ENCODE measurements at regions not wholly inside any gene's neighbourhood (a gene's known extent, or its start where the extent isn't known, plus 50 kb on each side); places are given as distances from the start of the nearest gene placed in this dataset.

DNA sequence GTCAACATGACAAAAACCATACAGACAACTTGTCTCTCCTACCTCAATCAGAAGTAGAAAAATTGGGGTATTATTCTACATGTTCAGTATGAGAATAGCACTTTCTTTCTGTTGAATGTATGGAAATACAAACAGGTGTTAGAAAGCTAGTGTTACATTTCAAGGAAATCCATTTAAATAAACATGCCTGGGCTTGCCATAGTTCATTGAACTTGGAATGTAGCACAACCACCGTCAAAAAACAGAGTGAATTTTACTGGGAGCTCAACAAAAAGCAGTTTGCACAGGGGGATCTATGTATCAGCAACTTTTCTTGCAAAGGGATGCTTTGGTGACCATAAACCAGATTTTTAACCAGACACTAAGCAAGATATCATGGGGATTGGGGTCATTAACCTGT lies 307.9 kb upstream of the SMARCA2 start:
- Mint-ChIP-seq H3K4me3 (ENCODE audit: unreplicated experiment) (no peak overlapping the region), H3K4me1 (ENCODE audit: low read depth, unreplicated experiment) (no peaks in the 10 kb centered on the region), H3K9me3 (ENCODE audit: unreplicated experiment) (no peaks in the 10 kb centered on the region), H3K36me3 (ENCODE audit: insufficient read depth, unreplicated experiment) (no peaks in the 10 kb centered on the region), H3K27me3 (ENCODE audit: insufficient read depth, unreplicated experiment) (peaks cover 6% of the 10 kb centered on the region), H3K27ac (ENCODE audit: unreplicated experiment) (no peak overlapping the region)
- no peaks in the 10 kb centered on the region for H3K4me1 ChIP-seq
- BruUV-seq (replicated peaks) = no TSS peak
- H3K9me3 ChIP-seq = no peaks in the 10 kb centered on the region
- TF ChIP-seq, protein P1, sequence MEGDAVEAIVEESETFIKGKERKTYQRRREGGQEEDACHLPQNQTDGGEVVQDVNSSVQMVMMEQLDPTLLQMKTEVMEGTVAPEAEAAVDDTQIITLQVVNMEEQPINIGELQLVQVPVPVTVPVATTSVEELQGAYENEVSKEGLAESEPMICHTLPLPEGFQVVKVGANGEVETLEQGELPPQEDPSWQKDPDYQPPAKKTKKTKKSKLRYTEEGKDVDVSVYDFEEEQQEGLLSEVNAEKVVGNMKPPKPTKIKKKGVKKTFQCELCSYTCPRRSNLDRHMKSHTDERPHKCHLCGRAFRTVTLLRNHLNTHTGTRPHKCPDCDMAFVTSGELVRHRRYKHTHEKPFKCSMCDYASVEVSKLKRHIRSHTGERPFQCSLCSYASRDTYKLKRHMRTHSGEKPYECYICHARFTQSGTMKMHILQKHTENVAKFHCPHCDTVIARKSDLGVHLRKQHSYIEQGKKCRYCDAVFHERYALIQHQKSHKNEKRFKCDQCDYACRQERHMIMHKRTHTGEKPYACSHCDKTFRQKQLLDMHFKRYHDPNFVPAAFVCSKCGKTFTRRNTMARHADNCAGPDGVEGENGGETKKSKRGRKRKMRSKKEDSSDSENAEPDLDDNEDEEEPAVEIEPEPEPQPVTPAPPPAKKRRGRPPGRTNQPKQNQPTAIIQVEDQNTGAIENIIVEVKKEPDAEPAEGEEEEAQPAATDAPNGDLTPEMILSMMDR (IDR thresholded peaks at IDR 0.05; ENCODE audit: insufficient read depth in 1 of 2, low read depth in 1 of 2, low read length in 1 of 2, severe bottlenecking in 1 of 2, unreplicated experiment in 1 of 2) = no peak
- ChIA-PET POLR2A (no interaction called here), CTCF (no interaction called here)
- H3K36me3 ChIP-seq (ENCODE audit: control insufficient read depth, insufficient read depth, low read length) = no peaks in the 10 kb centered on the region
- H3K4me3 ChIP-seq (ENCODE audit: low read depth, low read length) = no peak overlapping the region
- DNase-seq = no peak
- intact Hi-C loops (cut with micrococcal nuclease; ENCODE audit: unreplicated experiment) = no loop called here
- no peaks in the 10 kb centered on the region for H3K27me3 ChIP-seq (replicated peaks; ENCODE audit: control insufficient read depth, insufficient read depth, low read length)

DNA sequence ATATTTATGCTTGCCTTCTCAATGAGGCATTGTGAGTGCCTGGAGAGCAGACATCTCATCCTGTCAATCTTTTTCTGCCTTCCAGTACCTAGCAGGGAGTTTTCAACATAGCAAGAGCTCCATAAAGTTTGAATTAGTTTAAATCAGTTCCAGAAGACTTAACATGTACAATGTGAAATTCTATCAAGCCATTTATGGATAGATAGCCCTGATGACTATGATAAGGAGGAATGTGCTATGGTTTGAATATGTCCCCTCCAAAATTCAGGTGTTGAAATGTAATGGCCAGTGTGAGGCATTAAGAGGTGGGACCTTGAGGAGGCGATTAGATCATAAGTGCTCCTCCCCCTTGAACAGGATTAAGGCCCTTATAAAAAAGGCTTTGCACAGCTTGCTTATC lies 306.9 kb upstream of the SMARCA2 start:
- H3K4me3 Mint-ChIP-seq (ENCODE audit: unreplicated experiment) = no peak overlapping the region
- TF ChIP-seq, protein P1 (IDR thresholded peaks at IDR 0.05; ENCODE audit: insufficient read depth in 1 of 2, low read depth in 1 of 2, low read length in 1 of 2, severe bottlenecking in 1 of 2, unreplicated experiment in 1 of 2) = no peak
- H3K36me3 Mint-ChIP-seq (ENCODE audit: insufficient read depth, unreplicated experiment) = no peaks in the 10 kb centered on the region
- Histone ChIP-seq H3K9me3 (no peaks in the 10 kb centered on the region), H3K27me3 (replicated peaks; ENCODE audit: control insufficient read depth, insufficient read depth, low read length) (no peaks in the 10 kb centered on the region), H3K4me1 (no peaks in the 10 kb centered on the region), H3K4me3 (ENCODE audit: low read depth, low read length) (no peak overlapping the region), H3K36me3 (ENCODE audit: control insufficient read depth, insufficient read depth, low read length) (no peaks in the 10 kb centered on the region)
- DNase-seq = no peak
- no TSS peak for BruUV-seq (replicated peaks)
- CTCF ChIA-PET = no interaction called here
- no peak overlapping the region for H3K27ac Mint-ChIP-seq (ENCODE audit: unreplicated experiment)
- no peaks in the 10 kb centered on the region for H3K4me1 Mint-ChIP-seq (ENCODE audit: low read depth, unreplicated experiment)
- H3K27me3 Mint-ChIP-seq (ENCODE audit: insufficient read depth, unreplicated experiment) = peaks cover 7% of the 10 kb centered on the region
- intact Hi-C loops (cut with micrococcal nuclease; ENCODE audit: unreplicated experiment) = no loop called here
- no peaks in the 10 kb centered on the region for H3K9me3 Mint-ChIP-seq (ENCODE audit: unreplicated experiment)
- POLR2A ChIA-PET = no interaction called here

DNA sequence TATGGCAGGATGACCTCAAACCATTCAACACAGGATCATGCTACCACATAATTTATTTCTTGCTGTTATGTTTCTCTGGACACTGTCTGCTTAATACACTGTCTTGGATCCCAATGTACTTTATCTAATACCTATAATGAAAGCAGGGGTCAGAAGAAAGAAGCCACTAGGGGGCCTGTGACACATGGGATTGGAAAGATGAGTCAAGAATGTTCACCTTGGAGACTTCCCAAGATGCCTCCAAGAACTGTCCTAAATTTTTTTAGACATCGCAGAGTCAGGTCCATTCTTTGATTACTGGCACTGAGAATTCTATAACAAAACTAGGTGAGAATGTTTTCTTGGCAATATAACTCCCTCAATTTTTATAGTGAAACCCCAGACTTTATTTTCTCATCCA lies 305.8 kb upstream of the SMARCA2 start:
- no peak overlapping the region for H3K4me3 ChIP-seq (ENCODE audit: low read depth, low read length)
- H3K4me1 Mint-ChIP-seq (ENCODE audit: low read depth, unreplicated experiment) = no peaks in the 10 kb centered on the region
- no peaks in the 10 kb centered on the region for H3K36me3 Mint-ChIP-seq (ENCODE audit: insufficient read depth, unreplicated experiment)
- intact Hi-C loops (cut with micrococcal nuclease; ENCODE audit: unreplicated experiment) = loop anchor here (1.0 kb wide), 1 partner anchor 128 kb away; no protein-coding TSS in a partner anchor
- peaks cover 7% of the 10 kb centered on the region for H3K27me3 Mint-ChIP-seq (ENCODE audit: insufficient read depth, unreplicated experiment)
- no peaks in the 10 kb centered on the region for H3K36me3 ChIP-seq (ENCODE audit: control insufficient read depth, insufficient read depth, low read length)
- no peaks in the 10 kb centered on the region for H3K9me3 ChIP-seq
- H3K27ac Mint-ChIP-seq (ENCODE audit: unreplicated experiment) = no peak overlapping the region
- no peak overlapping the region for H3K4me3 Mint-ChIP-seq (ENCODE audit: unreplicated experiment)
- no peaks in the 10 kb centered on the region for H3K9me3 Mint-ChIP-seq (ENCODE audit: unreplicated experiment)
- TF ChIP-seq, protein P1 (IDR thresholded peaks at IDR 0.05; ENCODE audit: insufficient read depth in 1 of 2, low read depth in 1 of 2, low read length in 1 of 2, severe bottlenecking in 1 of 2, unreplicated experiment in 1 of 2) = peak in 1 of 2 experiments; percentile 58
- H3K4me1 ChIP-seq = no peaks in the 10 kb centered on the region
- ChIA-PET CTCF (no interaction called here), POLR2A (no interaction called here)
- H3K27me3 ChIP-seq (replicated peaks; ENCODE audit: control insufficient read depth, insufficient read depth, low read length) = no peaks in the 10 kb centered on the region
- BruUV-seq (replicated peaks) = no TSS peak
- DNase-seq = peak in 1 of 2 experiments; percentile 13

All from Caco-2 (cell line).